GM23338 (cell line): ENCODE measurements at regions not wholly inside any gene's neighbourhood (a gene's known extent, or its start where the extent isn't known, plus 50 kb on each side); places are given as distances from the start of the nearest gene placed in this dataset.

ENCODE experiments used
- ATAC-seq: fragments of 200-7000 bp; cut with Tn5 transposase; 3 replicates; pipeline ENCODE4 v1.9.1; 2020
- DNase-seq: peaks from one replicate; pipeline ENCODE4 v3.0.0-alpha.2; 2015; ENCODE audit warnings: low spot score
- H2AFZ ChIP-seq: fragments of 200-600 bp; sonication (generic); 2 replicates; pipeline ENCODE4 v1.8.0; 2016; ENCODE audit warnings: antibody characterized with exemption, mild to moderate bottlenecking, moderate library complexity
- H3F3A ChIP-seq: fragments of 200-600 bp; sonication (generic); replicated peaks from 2 replicates; pipeline ENCODE4 v1.8.0; 2017; ENCODE audit warnings: antibody characterized with exemption, mixed run types, low read depth
- H3K27ac ChIP-seq: fragments of 200-600 bp; sonication (generic); 2 replicates; pipeline ENCODE4 v1.6.1; 2016; ENCODE audit warnings: low read depth
- H3K27me3 ChIP-seq: fragments of 200-600 bp; sonication (generic); 2 replicates; pipeline ENCODE4 v1.8.0; 2016; ENCODE audit warnings: mild to moderate bottlenecking, mixed run types, moderate library complexity; ENCODE audit not compliant: insufficient read depth
- H3K36me3 ChIP-seq: fragments of 200-600 bp; sonication (generic); 2 replicates; pipeline ENCODE4 v1.8.0; 2016; ENCODE audit warnings: mild to moderate bottlenecking; ENCODE audit not compliant: insufficient read depth
- H3K4me1 ChIP-seq: fragments of 200-600 bp; sonication (generic); 2 replicates; pipeline ENCODE4 v1.8.0; 2016; ENCODE audit warnings: mild to moderate bottlenecking, moderate library complexity; ENCODE audit not compliant: insufficient read depth
- H3K4me2 ChIP-seq: fragments of 200-600 bp; sonication (generic); 2 replicates; pipeline ENCODE4 v1.7.1; 2017; ENCODE audit warnings: mixed run types
- H3K4me3 ChIP-seq: fragments of 200-600 bp; sonication (generic); 2 replicates; pipeline ENCODE4 v1.6.1; 2016; ENCODE audit warnings: mixed run types
- H3K79me2 ChIP-seq: fragments of 200-600 bp; sonication (generic); replicated peaks from 2 replicates; pipeline ENCODE4 v1.8.0; 2017; ENCODE audit warnings: mild to moderate bottlenecking; ENCODE audit not compliant: insufficient read depth
- H3K9me2 ChIP-seq: fragments of 200-600 bp; sonication (generic); 2 replicates; pipeline ENCODE4 v1.8.0; 2017; ENCODE audit not compliant: insufficient read depth
- H4K20me1 ChIP-seq: fragments of 200-600 bp; sonication (generic); replicated peaks from 2 replicates; pipeline ENCODE4 v1.8.0; 2017; ENCODE audit warnings: mild to moderate bottlenecking; ENCODE audit not compliant: insufficient read depth
- H3K27ac Mint-ChIP-seq: 2 replicates; pipeline ENCODE4 v1.8.0; 2020; ENCODE audit warnings: inconsistent platforms, mild to moderate bottlenecking, moderate library complexity, mixed read lengths
- H3K27me3 Mint-ChIP-seq: 3 replicates; pipeline ENCODE4 v1.8.0; 2022; ENCODE audit warnings: low read depth, mild to moderate bottlenecking, moderate library complexity, mixed read lengths, inconsistent platforms; ENCODE audit not compliant: insufficient read depth, poor library complexity
- H3K36me3 Mint-ChIP-seq: 3 replicates; pipeline ENCODE4 v1.8.0; 2021; ENCODE audit warnings: low read depth, mild to moderate bottlenecking, inconsistent platforms, moderate library complexity, mixed read lengths
- H3K4me1 Mint-ChIP-seq: 3 replicates; pipeline ENCODE4 v1.8.0; 2020; ENCODE audit warnings: mild to moderate bottlenecking, inconsistent platforms, mixed read lengths
- H3K4me3 Mint-ChIP-seq: 3 replicates; pipeline ENCODE4 v1.8.0; 2021; ENCODE audit warnings: moderate library complexity, mild to moderate bottlenecking, inconsistent platforms, mixed read lengths
- H3K9me3 Mint-ChIP-seq: 3 replicates; pipeline ENCODE4 v1.8.0; 2020; ENCODE audit warnings: moderate library complexity, mild to moderate bottlenecking, inconsistent platforms, mixed read lengths
- CREB1 ChIP-seq: fragments of 250-450 bp; sonication (Bioruptor Pico); IDR thresholded peaks from 2 replicates; pipeline ENCODE4 v1.5.0; 2020; ENCODE audit warnings: low read depth, mild to moderate bottlenecking, moderate library complexity
- CTCF ChIP-seq, 2 experiments: fragments of 200-600 bp in 1 of 2; sonication (generic) in 1 of 2; conservative IDR thresholded peaks; 2 replicates each; pipeline versions ENCODE4 v1.5.1 to v1.6.1; 2016 to 2017; ENCODE audit warnings: antibody characterized with exemption in 2 of 2, low read depth in 2 of 2, mild to moderate bottlenecking in 2 of 2, moderate library complexity in 1 of 2
- ETS1 ChIP-seq: IDR thresholded peaks from 2 replicates; pipeline ENCODE4 v1.6.1; 2016; ENCODE audit warnings: antibody characterized with exemption
- EZH2 ChIP-seq: fragments of 200-600 bp; sonication (generic); IDR thresholded peaks from one replicate; pipeline ENCODE4 v1.8.0; 2017; ENCODE audit warnings: antibody characterized with exemption, mild to moderate bottlenecking, low read depth; ENCODE audit not compliant: unreplicated experiment
- EZH2phosphoT487 ChIP-seq: fragments of 200-600 bp; sonication (generic); IDR thresholded peaks from one replicate; pipeline ENCODE4 v1.8.1; 2018; ENCODE audit warnings: antibody characterized with exemption; ENCODE audit not compliant: unreplicated experiment
- JUNB ChIP-seq: IDR thresholded peaks from one replicate; pipeline ENCODE4 v1.6.1; 2016; ENCODE audit warnings: antibody characterized with exemption; ENCODE audit not compliant: unreplicated experiment
- NANOG ChIP-seq: IDR thresholded peaks from 2 replicates; pipeline ENCODE4 v1.6.1; 2016; ENCODE audit warnings: antibody characterized with exemption, borderline replicate concordance
- POLR2AphosphoS5 ChIP-seq: IDR thresholded peaks from 2 replicates; pipeline ENCODE4 v1.6.1; 2016; ENCODE audit warnings: antibody characterized with exemption, low read depth
- REST ChIP-seq: IDR thresholded peaks from one replicate; pipeline ENCODE4 v1.6.1; 2018; ENCODE audit warnings: antibody characterized with exemption; ENCODE audit not compliant: unreplicated experiment
- STAT1 ChIP-seq: IDR thresholded peaks from one replicate; pipeline ENCODE4 v1.6.1; 2016; ENCODE audit warnings: antibody characterized with exemption; ENCODE audit not compliant: unreplicated experiment
- ZNF114 ChIP-seq: fragments of 250-450 bp; sonication (Bioruptor Pico); IDR thresholded peaks from 2 replicates; pipeline ENCODE4 v1.5.0; 2020; ENCODE audit warnings: mild to moderate bottlenecking, moderate library complexity
- ZNF331 ChIP-seq: fragments of 250-450 bp; sonication (Bioruptor Pico); IDR thresholded peaks from 2 replicates; pipeline ENCODE4 v1.5.0; 2020; ENCODE audit warnings: low read depth, mild to moderate bottlenecking, moderate library complexity

GRCh38 chr6:176766-177165 is 115.5 kb upstream of the DUSP22 start (continued):
- no peak for TF ChIP-seq CTCF (conservative IDR thresholded peaks at IDR 0.05; ENCODE audit: low read depth in 2 of 2)
- no peak for TF ChIP-seq POLR2AphosphoS5
- TF ChIP-seq JUNB: no peak
- TF ChIP-seq EZH2phosphoT487: no peak
- TF ChIP-seq REST: no peak
- no peak for TF ChIP-seq STAT1
- no peak for TF ChIP-seq EZH2

- no peaks in the 10 kb centered on the region for H3K4me1 Mint-ChIP-seq
- no peaks in the 10 kb centered on the region for H3K27me3 ChIP-seq
- peaks cover 63% of the 10 kb centered on the region for H3K9me3 Mint-ChIP-seq
- H3F3A ChIP-seq: no peaks in the 10 kb centered on the region
- 0 out of 2 replicates have a peak, but pooled peaks cover 3% of the 10 kb centered on the region for H3K9me2 ChIP-seq
- H3K27ac ChIP-seq: no peak overlapping the region
- H3K4me1 ChIP-seq: no peaks in the 10 kb centered on the region
- ATAC-seq: no peak
- H3K4me2 ChIP-seq: no peak overlapping the region
- no peak overlapping the region for H3K27ac Mint-ChIP-seq
- DNase-seq: no peak
- no peak overlapping the region for H3K4me3 ChIP-seq
- no peak overlapping the region for H3K4me3 Mint-ChIP-seq
- H4K20me1 ChIP-seq: no peaks in the 10 kb centered on the region
- no peak overlapping the region for H2AFZ ChIP-seq
- H3K79me2 ChIP-seq: no peaks in the 10 kb centered on the region
- peaks cover 6% of the 10 kb centered on the region for H3K27me3 Mint-ChIP-seq
- H3K36me3 Mint-ChIP-seq: peaks cover 16% of the 10 kb centered on the region
- H3K36me3 ChIP-seq: no peaks in the 10 kb centered on the region
- TF ChIP-seq REST (no peak), ETS1 (no peak), POLR2AphosphoS5 (no peak), CTCF (conservative IDR thresholded peaks at IDR 0.05; ENCODE audit: low read depth in 2 of 2) (no peak), CREB1 (CRISPR knock-in tag) (no peak), EZH2 (no peak), NANOG (no peak), ZNF114 (CRISPR knock-in tag) (no peak), STAT1 (no peak), ZNF331 (CRISPR knock-in tag) (no peak), JUNB (no peak), EZH2phosphoT487 (no peak)
Measured at GRCh38 chr6:178119-178518, 114.2 kb upstream of the DUSP22 start.
